ENCODE measurements at regions not wholly inside any gene's neighbourhood (a gene's known extent, or its start where the extent isn't known, plus 50 kb on each side); places are given as distances from the start of the nearest gene placed in this dataset.

- no peaks in the 10 kb centered on the region for H3K79me2 ChIP-seq (ENCODE audit: control insufficient read depth, insufficient read depth, low read length)
- TF ChIP-seq EZH2 (IDR thresholded peaks at IDR 0.05; ENCODE audit: low read length), result no peak
- TF ChIP-seq, protein P1, sequence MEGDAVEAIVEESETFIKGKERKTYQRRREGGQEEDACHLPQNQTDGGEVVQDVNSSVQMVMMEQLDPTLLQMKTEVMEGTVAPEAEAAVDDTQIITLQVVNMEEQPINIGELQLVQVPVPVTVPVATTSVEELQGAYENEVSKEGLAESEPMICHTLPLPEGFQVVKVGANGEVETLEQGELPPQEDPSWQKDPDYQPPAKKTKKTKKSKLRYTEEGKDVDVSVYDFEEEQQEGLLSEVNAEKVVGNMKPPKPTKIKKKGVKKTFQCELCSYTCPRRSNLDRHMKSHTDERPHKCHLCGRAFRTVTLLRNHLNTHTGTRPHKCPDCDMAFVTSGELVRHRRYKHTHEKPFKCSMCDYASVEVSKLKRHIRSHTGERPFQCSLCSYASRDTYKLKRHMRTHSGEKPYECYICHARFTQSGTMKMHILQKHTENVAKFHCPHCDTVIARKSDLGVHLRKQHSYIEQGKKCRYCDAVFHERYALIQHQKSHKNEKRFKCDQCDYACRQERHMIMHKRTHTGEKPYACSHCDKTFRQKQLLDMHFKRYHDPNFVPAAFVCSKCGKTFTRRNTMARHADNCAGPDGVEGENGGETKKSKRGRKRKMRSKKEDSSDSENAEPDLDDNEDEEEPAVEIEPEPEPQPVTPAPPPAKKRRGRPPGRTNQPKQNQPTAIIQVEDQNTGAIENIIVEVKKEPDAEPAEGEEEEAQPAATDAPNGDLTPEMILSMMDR (optimal IDR thresholded peaks at IDR 0.05 in 1 of 3, IDR thresholded peaks at IDR 0.05 in 1 of 3, conservative IDR thresholded peaks at IDR 0.05 in 1 of 3; ENCODE audit: extremely low read depth in 1 of 3, insufficient read depth in 2 of 3, low read length in 3 of 3), result no peak
- H4K20me1 ChIP-seq (ENCODE audit: control insufficient read depth, extremely low read depth, insufficient read depth, low read length), result no peaks in the 10 kb centered on the region
- DNase-seq (ENCODE audit: low read depth, low spot score) (no peak), FAIRE-seq (no peak)
- no peaks in the 10 kb centered on the region for H3K4me1 ChIP-seq (ENCODE audit: control insufficient read depth, extremely low read depth, insufficient read depth, low read length)
- no peaks in the 10 kb centered on the region for H3K36me3 ChIP-seq (ENCODE audit: control insufficient read depth in 2 of 2, extremely low read depth in 1 of 2, insufficient read depth in 2 of 2, low read length in 2 of 2)
- H3K9me1 ChIP-seq (ENCODE audit: control insufficient read depth, extremely low read depth, insufficient read depth, low read length), result no peaks in the 10 kb centered on the region
- H3K9me3 ChIP-seq (ENCODE audit: control insufficient read depth, low read depth, low read length), result peaks cover 2% of the 10 kb centered on the region
- H3K4me2 ChIP-seq (ENCODE audit: control insufficient read depth, extremely low read depth, insufficient read depth, low read depth, low read length), result no peak overlapping the region
- no peak overlapping the region for H3K9ac ChIP-seq (ENCODE audit: control insufficient read depth, extremely low read depth, insufficient read depth, low read length)
- H3K27me3 ChIP-seq (ENCODE audit: control insufficient read depth, extremely low read depth, insufficient read depth, low read length), result no peaks in the 10 kb centered on the region
- H3K4me3 ChIP-seq (ENCODE audit: control insufficient read depth in 2 of 3, extremely low read depth in 1 of 3, insufficient read depth in 2 of 3, low read depth in 1 of 3, low read length in 3 of 3), result no peak overlapping the region
- H2AFZ ChIP-seq (ENCODE audit: control insufficient read depth, low read length), result no peak overlapping the region
- dilution Hi-C loops (cut with MboI; ENCODE audit: extremely low pct_ligation_motif_present, low sequenced_read_pairs), result no loop called here
- H3K27ac ChIP-seq (ENCODE audit: control insufficient read depth, insufficient read depth, low read length), result no peak overlapping the region
These were observed 122.6 kb upstream of the RPS6KA2 start for GRCh38 chr6:166749666-166750065.

- H3K4me3 ChIP-seq (ENCODE audit: control insufficient read depth in 2 of 3, extremely low read depth in 1 of 3, insufficient read depth in 2 of 3, low read depth in 1 of 3, low read length in 3 of 3), result no peak overlapping the region
- dilution Hi-C loops (cut with MboI; ENCODE audit: extremely low pct_ligation_motif_present, low sequenced_read_pairs), result no loop called here
- no peaks in the 10 kb centered on the region for H3K4me1 ChIP-seq (ENCODE audit: control insufficient read depth, extremely low read depth, insufficient read depth, low read length)
- H3K9ac ChIP-seq (ENCODE audit: control insufficient read depth, extremely low read depth, insufficient read depth, low read length), result no peak overlapping the region
- no peaks in the 10 kb centered on the region for H3K9me1 ChIP-seq (ENCODE audit: control insufficient read depth, extremely low read depth, insufficient read depth, low read length)
- no peak for FAIRE-seq
- no peaks in the 10 kb centered on the region for H3K36me3 ChIP-seq (ENCODE audit: control insufficient read depth in 2 of 2, extremely low read depth in 1 of 2, insufficient read depth in 2 of 2, low read length in 2 of 2)
- no peak for TF ChIP-seq EZH2 (IDR thresholded peaks at IDR 0.05; ENCODE audit: low read length)
- TF ChIP-seq, protein P1 (optimal IDR thresholded peaks at IDR 0.05 in 1 of 3, IDR thresholded peaks at IDR 0.05 in 1 of 3, conservative IDR thresholded peaks at IDR 0.05 in 1 of 3; ENCODE audit: extremely low read depth in 1 of 3, insufficient read depth in 2 of 3, low read length in 3 of 3), result no peak
- no peaks in the 10 kb centered on the region for H3K27me3 ChIP-seq (ENCODE audit: control insufficient read depth, extremely low read depth, insufficient read depth, low read length)
- no peak for DNase-seq (ENCODE audit: low read depth, low spot score)
- peaks cover 3% of the 10 kb centered on the region for H3K9me3 ChIP-seq (ENCODE audit: control insufficient read depth, low read depth, low read length)
- H3K79me2 ChIP-seq (ENCODE audit: control insufficient read depth, insufficient read depth, low read length), result no peaks in the 10 kb centered on the region
- H3K4me2 ChIP-seq (ENCODE audit: control insufficient read depth, extremely low read depth, insufficient read depth, low read depth, low read length), result no peak overlapping the region
- no peak overlapping the region for H2AFZ ChIP-seq (ENCODE audit: control insufficient read depth, low read length)
- no peak overlapping the region for H3K27ac ChIP-seq (ENCODE audit: control insufficient read depth, insufficient read depth, low read length)
- no peaks in the 10 kb centered on the region for H4K20me1 ChIP-seq (ENCODE audit: control insufficient read depth, extremely low read depth, insufficient read depth, low read length)
These were observed 120.9 kb upstream of the RPS6KA2 start for GRCh38 chr6:166747644-166748595.

Data from keratinocyte (primary cell).